ENCODE measurements at regions not wholly inside any gene's neighbourhood (a gene's known extent, or its start where the extent isn't known, plus 50 kb on each side); places are given as distances from the start of the nearest gene placed in this dataset.

DNA sequence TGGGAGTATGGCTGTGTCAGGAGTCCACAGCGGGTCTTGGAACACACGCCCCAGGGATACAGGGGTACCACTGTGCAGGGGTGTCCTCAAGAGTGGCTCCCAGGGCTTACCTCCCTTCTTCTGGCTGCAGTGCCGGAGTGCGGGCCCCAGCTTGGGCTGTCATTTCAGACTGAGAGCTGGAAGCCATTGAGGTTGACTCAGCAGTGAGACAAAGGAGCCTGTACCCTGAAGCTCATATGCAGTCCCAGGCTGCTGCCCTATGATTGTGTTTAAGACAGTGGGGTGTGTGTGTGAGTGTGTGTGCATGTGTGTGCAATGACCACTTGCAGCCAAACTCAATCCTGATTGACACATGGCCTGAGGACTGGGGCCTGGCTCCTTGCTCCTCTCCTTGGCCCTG, 167.7 kb upstream of the AFDN start:
- Histone ChIP-seq H3K36me3 (ENCODE audit: insufficient read depth, low read length) (no peaks in the 10 kb centered on the region), H3K9ac (ENCODE audit: low read length) (no peak overlapping the region), H3K9me2 (replicated peaks; ENCODE audit: insufficient read depth, low read length) (no peaks in the 10 kb centered on the region), H3K4me1 (ENCODE audit: low read length) (no peaks in the 10 kb centered on the region), H2AFZ (ENCODE audit: low read length) (no peak overlapping the region), H3K79me2 (ENCODE audit: low read length) (no peaks in the 10 kb centered on the region), H3K4me2 (ENCODE audit: low read depth, low read length, poor library complexity, severe bottlenecking) (no peak overlapping the region), H3K27ac (ENCODE audit: low read length) (no peak overlapping the region), H3K9me3 (ENCODE audit: low read length) (no peaks in the 10 kb centered on the region), H4K20me1 (ENCODE audit: insufficient read depth, low read depth, low read length) (no peaks in the 10 kb centered on the region), H3K27me3 (ENCODE audit: low read length) (no peaks in the 10 kb centered on the region), H3K4me3 (ENCODE audit: low read length) (no peak overlapping the region)
- no peak for DNase-seq

DNA sequence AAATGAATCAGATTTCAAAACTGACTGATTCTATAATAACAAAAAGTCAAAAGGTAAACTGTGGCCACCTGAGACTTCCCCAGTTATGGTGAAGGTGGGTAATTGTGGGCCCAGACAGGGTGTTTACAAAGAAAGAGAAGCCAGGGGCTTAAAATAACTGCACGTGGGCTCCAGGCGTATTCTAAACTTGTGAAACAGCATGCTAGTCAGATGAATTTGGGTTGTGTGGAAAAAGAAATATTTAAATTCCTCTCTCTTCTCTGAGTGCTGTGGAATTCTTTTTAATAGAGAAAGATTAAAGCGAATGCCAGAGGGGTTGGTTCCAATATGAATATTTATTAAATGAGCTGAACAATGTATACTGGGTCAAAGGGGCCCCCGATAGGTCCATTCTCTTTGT, 166.3 kb upstream of the AFDN start:
- Histone ChIP-seq H3K79me2 (ENCODE audit: low read length) (no peaks in the 10 kb centered on the region), H2AFZ (ENCODE audit: low read length) (no peak overlapping the region), H3K27me3 (ENCODE audit: low read length) (no peaks in the 10 kb centered on the region), H3K9ac (ENCODE audit: low read length) (no peak overlapping the region), H3K9me3 (ENCODE audit: low read length) (no peaks in the 10 kb centered on the region), H4K20me1 (ENCODE audit: insufficient read depth, low read depth, low read length) (no peaks in the 10 kb centered on the region), H3K36me3 (ENCODE audit: insufficient read depth, low read length) (no peaks in the 10 kb centered on the region), H3K4me2 (ENCODE audit: low read depth, low read length, poor library complexity, severe bottlenecking) (no peak overlapping the region), H3K4me3 (ENCODE audit: low read length) (no peak overlapping the region), H3K4me1 (ENCODE audit: low read length) (no peaks in the 10 kb centered on the region), H3K9me2 (replicated peaks; ENCODE audit: insufficient read depth, low read length) (no peaks in the 10 kb centered on the region), H3K27ac (ENCODE audit: low read length) (no peak overlapping the region)
- DNase-seq = no peak

DNA sequence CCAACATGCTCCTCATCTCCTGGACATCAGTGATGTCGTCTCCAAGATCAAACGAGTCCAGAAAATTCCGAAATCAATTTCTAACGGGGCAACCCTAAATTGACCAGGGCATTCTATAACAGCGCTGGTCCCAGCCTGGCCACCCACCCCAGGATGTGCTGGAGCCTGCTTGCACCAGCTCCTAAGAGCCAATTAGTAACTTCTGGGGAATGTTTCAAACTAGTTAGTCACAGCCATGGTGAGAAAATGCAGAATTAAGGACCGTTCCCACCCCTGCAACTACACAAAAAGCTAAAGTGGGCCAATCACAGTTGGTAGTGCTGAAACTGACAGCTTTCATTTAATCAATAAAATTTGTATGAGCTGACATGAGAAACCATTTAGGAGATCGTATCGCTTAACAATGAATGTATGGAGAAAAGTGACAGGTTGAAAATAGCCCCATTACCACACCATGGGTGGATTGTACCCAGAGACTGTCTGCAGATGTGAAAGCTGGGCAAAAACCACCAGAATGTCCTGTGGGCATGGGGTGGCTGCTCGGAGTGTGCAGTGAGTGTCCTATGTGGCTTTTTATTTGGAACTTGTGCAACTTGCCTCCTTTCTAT, 165.7 kb upstream of the AFDN start:
- DNase-seq = no peak
- no peak overlapping the region for H3K4me3 ChIP-seq (ENCODE audit: low read length)
- no peaks in the 10 kb centered on the region for H3K9me2 ChIP-seq (replicated peaks; ENCODE audit: insufficient read depth, low read length)
- H3K27ac ChIP-seq (ENCODE audit: low read length) = no peak overlapping the region
- H3K79me2 ChIP-seq (ENCODE audit: low read length) = no peaks in the 10 kb centered on the region
- no peaks in the 10 kb centered on the region for H3K27me3 ChIP-seq (ENCODE audit: low read length)
- H3K9me3 ChIP-seq (ENCODE audit: low read length) = no peaks in the 10 kb centered on the region
- H3K36me3 ChIP-seq (ENCODE audit: insufficient read depth, low read length) = no peaks in the 10 kb centered on the region
- no peak overlapping the region for H2AFZ ChIP-seq (ENCODE audit: low read length)
- no peak overlapping the region for H3K9ac ChIP-seq (ENCODE audit: low read length)
- no peaks in the 10 kb centered on the region for H4K20me1 ChIP-seq (ENCODE audit: insufficient read depth, low read depth, low read length)
- H3K4me2 ChIP-seq (ENCODE audit: low read depth, low read length, poor library complexity, severe bottlenecking) = no peak overlapping the region
- no peaks in the 10 kb centered on the region for H3K4me1 ChIP-seq (ENCODE audit: low read length)

DNA sequence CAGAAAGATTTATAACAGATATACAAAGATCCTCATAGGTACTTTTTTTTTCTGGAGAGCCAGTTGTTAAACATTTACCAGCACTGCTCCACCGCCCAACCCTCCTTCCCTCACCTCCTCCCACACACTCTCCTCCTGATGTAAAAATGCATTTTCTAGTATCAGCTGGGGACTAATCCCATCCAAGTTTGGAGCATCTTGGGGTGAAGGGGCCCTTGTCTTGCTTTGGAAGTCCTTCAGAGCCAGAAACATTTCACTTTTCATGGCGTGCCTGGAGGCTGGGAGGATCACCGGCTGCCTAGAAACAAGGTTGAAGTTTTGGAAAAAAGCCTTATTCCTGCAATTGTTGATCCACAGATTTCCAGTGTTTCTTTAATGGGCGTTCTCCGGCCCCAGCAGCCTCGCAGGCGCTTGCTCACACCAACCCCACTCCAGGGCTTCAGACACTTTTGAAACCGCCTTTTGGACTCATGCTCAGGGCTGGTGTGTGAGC, 165.1 kb upstream of the AFDN start:
- Histone ChIP-seq H3K79me2 (ENCODE audit: low read length) (no peaks in the 10 kb centered on the region), H4K20me1 (ENCODE audit: insufficient read depth, low read depth, low read length) (no peaks in the 10 kb centered on the region), H3K4me3 (ENCODE audit: low read length) (no peak overlapping the region), H3K9me2 (replicated peaks; ENCODE audit: insufficient read depth, low read length) (no peaks in the 10 kb centered on the region), H3K27me3 (ENCODE audit: low read length) (no peaks in the 10 kb centered on the region), H3K27ac (ENCODE audit: low read length) (no peak overlapping the region), H3K9ac (ENCODE audit: low read length) (no peak overlapping the region), H3K9me3 (ENCODE audit: low read length) (no peaks in the 10 kb centered on the region), H2AFZ (ENCODE audit: low read length) (no peak overlapping the region), H3K4me1 (ENCODE audit: low read length) (no peaks in the 10 kb centered on the region), H3K36me3 (ENCODE audit: insufficient read depth, low read length) (no peaks in the 10 kb centered on the region), H3K4me2 (ENCODE audit: low read depth, low read length, poor library complexity, severe bottlenecking) (no peak overlapping the region)
- DNase-seq = no peak

DNA sequence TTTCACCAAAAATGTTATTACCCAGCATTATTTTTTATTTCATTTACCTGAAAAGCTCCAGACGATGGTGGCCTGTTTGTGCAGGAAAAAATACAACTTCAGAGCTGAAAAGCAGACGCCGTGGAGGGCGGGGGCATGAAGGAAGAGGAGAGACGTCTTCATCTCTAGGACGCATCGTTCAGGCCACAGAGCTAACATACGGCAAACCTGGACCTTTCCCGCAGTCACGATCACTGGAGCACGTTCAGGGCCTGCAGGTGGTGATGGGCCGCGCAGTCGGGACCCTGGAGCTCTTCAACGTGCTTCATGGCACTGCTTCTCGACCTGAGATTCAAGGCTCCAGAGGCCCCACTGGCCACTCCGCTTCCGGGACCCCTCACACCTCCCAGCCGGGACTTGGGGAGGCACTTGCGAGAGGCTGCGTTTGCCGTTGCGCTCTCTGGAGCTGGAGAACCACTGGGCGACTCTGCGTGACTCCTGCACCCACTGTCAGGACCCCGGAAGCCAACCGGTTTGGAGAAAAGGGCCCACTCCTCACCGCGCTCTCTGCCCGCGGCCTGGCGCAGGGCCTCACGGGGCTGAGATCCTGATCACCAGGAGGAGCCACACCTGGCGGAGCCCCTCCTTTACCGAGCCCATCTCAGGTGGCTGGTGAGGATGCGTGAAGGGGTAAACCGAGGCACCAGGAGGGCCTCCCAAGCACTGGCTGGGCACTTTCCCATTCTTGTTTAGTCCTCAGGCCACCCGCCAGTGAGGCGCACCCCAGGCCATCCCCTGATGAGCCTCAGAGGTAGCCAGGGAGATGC, 164.4 kb upstream of the AFDN start:
- H2AFZ ChIP-seq (ENCODE audit: low read length) = no peak overlapping the region
- no peaks in the 10 kb centered on the region for H3K4me1 ChIP-seq (ENCODE audit: low read length)
- no peak overlapping the region for H3K9ac ChIP-seq (ENCODE audit: low read length)
- H3K36me3 ChIP-seq (ENCODE audit: insufficient read depth, low read length) = no peaks in the 10 kb centered on the region
- H3K4me2 ChIP-seq (ENCODE audit: low read depth, low read length, poor library complexity, severe bottlenecking) = no peak overlapping the region
- no peak overlapping the region for H3K27ac ChIP-seq (ENCODE audit: low read length)
- H3K9me2 ChIP-seq (replicated peaks; ENCODE audit: insufficient read depth, low read length) = no peaks in the 10 kb centered on the region
- H4K20me1 ChIP-seq (ENCODE audit: insufficient read depth, low read depth, low read length) = no peaks in the 10 kb centered on the region
- H3K27me3 ChIP-seq (ENCODE audit: low read length) = no peaks in the 10 kb centered on the region
- DNase-seq = no peak
- no peak overlapping the region for H3K4me3 ChIP-seq (ENCODE audit: low read length)
- H3K79me2 ChIP-seq (ENCODE audit: low read length) = no peaks in the 10 kb centered on the region
- H3K9me3 ChIP-seq (ENCODE audit: low read length) = no peaks in the 10 kb centered on the region

DNA sequence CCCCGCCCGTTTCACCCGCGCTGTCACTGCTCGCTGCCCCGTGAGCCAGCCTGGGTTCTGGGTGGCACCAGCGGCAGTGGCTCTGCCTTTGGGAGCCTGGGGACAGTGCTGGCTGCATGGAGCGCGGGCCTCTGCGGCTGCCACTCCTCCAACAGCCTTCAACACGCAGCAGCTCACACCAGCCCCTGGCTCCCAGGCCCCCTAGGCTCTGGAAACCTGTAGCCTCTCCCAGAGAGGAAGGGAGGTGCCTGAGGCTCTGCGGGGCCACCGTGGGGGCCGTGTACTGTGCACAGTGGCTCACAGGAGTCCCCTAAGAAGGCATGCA, 163.9 kb upstream of the AFDN start:
- Histone ChIP-seq H3K4me2 (ENCODE audit: low read depth, low read length, poor library complexity, severe bottlenecking) (no peak overlapping the region), H4K20me1 (ENCODE audit: insufficient read depth, low read depth, low read length) (no peaks in the 10 kb centered on the region), H3K9me3 (ENCODE audit: low read length) (no peaks in the 10 kb centered on the region), H2AFZ (ENCODE audit: low read length) (no peak overlapping the region), H3K27me3 (ENCODE audit: low read length) (no peaks in the 10 kb centered on the region), H3K27ac (ENCODE audit: low read length) (no peak overlapping the region), H3K9ac (ENCODE audit: low read length) (no peak overlapping the region), H3K9me2 (replicated peaks; ENCODE audit: insufficient read depth, low read length) (no peaks in the 10 kb centered on the region), H3K79me2 (ENCODE audit: low read length) (no peaks in the 10 kb centered on the region), H3K36me3 (ENCODE audit: insufficient read depth, low read length) (no peaks in the 10 kb centered on the region), H3K4me1 (ENCODE audit: low read length) (no peaks in the 10 kb centered on the region), H3K4me3 (ENCODE audit: low read length) (no peak overlapping the region)
- DNase-seq = no peak

DNA sequence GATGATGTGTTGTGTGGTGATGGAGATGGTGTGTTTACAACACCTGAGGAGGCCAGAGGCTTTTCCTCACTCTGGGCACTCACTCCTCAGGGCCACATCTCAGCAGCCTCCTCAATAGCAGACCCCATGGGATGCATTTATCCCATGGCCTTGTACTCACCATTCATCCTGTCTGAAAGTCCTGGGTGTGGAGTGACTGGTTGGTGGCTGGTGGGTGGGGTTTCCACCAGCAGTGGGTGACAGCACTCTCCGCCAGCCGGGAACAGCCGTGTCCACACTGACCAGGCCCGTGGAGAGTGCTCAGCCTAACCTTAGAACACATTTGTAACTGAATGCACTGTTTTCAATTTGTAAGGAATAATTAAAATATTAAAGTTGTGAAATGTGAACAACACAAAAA, 163.4 kb upstream of the AFDN start:
- Histone ChIP-seq H3K27ac (ENCODE audit: low read length) (no peak overlapping the region), H3K36me3 (ENCODE audit: insufficient read depth, low read length) (no peaks in the 10 kb centered on the region), H3K9ac (ENCODE audit: low read length) (no peak overlapping the region), H3K4me1 (ENCODE audit: low read length) (no peaks in the 10 kb centered on the region), H3K79me2 (ENCODE audit: low read length) (no peaks in the 10 kb centered on the region), H3K27me3 (ENCODE audit: low read length) (no peaks in the 10 kb centered on the region), H3K4me2 (ENCODE audit: low read depth, low read length, poor library complexity, severe bottlenecking) (no peak overlapping the region), H4K20me1 (ENCODE audit: insufficient read depth, low read depth, low read length) (no peaks in the 10 kb centered on the region), H3K4me3 (ENCODE audit: low read length) (no peak overlapping the region), H3K9me2 (replicated peaks; ENCODE audit: insufficient read depth, low read length) (no peaks in the 10 kb centered on the region), H2AFZ (ENCODE audit: low read length) (no peak overlapping the region), H3K9me3 (ENCODE audit: low read length) (no peaks in the 10 kb centered on the region)
- DNase-seq = no peak

DNA sequence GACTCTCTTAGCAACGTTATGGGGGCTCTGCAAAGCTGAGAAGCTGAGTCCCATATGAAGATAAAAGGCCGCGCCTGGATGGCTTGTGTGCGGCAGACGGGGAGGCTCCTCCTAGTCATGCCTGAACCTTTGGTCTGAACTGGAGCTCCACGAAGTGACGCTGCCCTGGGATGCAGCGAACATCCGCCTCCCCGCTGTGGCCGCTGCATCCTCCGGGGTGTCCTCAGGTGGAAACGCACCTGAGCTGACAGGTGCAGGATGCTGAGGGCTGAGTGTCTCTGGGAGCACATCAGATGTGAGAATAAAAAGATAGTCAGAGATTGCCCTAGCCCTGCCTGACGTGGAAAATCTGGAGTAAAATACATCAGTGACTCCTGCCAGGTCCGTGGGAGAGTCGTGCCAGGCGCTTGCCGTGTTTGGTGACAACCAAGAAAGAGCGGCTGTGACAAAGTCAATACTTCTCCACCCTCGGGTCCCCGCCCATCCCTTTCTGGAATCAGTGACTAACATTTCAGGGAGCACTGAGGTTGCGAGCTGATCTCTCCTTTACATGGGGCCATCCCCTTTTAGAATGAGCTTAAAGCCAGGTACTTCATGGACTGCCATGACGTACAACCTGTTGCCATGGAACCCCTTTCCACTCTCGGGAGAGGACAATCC, 162.8 kb upstream of the AFDN start:
- Histone ChIP-seq H4K20me1 (ENCODE audit: insufficient read depth, low read depth, low read length) (no peaks in the 10 kb centered on the region), H3K9me3 (ENCODE audit: low read length) (no peaks in the 10 kb centered on the region), H3K9me2 (replicated peaks; ENCODE audit: insufficient read depth, low read length) (no peaks in the 10 kb centered on the region), H3K27me3 (ENCODE audit: low read length) (no peaks in the 10 kb centered on the region), H3K4me2 (ENCODE audit: low read depth, low read length, poor library complexity, severe bottlenecking) (no peak overlapping the region), H3K4me1 (ENCODE audit: low read length) (no peaks in the 10 kb centered on the region), H3K36me3 (ENCODE audit: insufficient read depth, low read length) (no peaks in the 10 kb centered on the region), H3K4me3 (ENCODE audit: low read length) (no peak overlapping the region), H2AFZ (ENCODE audit: low read length) (no peak overlapping the region), H3K27ac (ENCODE audit: low read length) (no peak overlapping the region), H3K79me2 (ENCODE audit: low read length) (no peaks in the 10 kb centered on the region), H3K9ac (ENCODE audit: low read length) (no peak overlapping the region)
- DNase-seq = no peak

All from Karpas-422 (cell line).